AG10803 (cell line): ENCODE measurements at regions not wholly inside any gene's neighbourhood (a gene's known extent, or its start where the extent isn't known, plus 50 kb on each side); places are given as distances from the start of the nearest gene placed in this dataset.

Experiments
- DNase-seq: peaks from one replicate; pipeline ENCODE4 v3.0.0; 2010; ENCODE audit warnings: low read depth
- H3K4me3 ChIP-seq: 2 replicates; pipeline ENCODE4 v1.5.1; 2011; ENCODE audit warnings: mild to moderate bottlenecking, low read length, control low read depth
- CTCF ChIP-seq: conservative IDR thresholded peaks from 2 replicates; pipeline ENCODE4 v1.5.1; 2011; ENCODE audit warnings: mild to moderate bottlenecking, low read length, control low read depth, inconsistent platforms

GRCh38 chr4:62344474-62344873 is 1144.3 kb downstream of the ADGRL3 start:
- DNase-seq: no peak
- no peak for TF ChIP-seq CTCF
- H3K4me3 ChIP-seq: no peak overlapping the region

- no peak for TF ChIP-seq CTCF
Observed at GRCh38 chr4:62342346-62342745, 1142.2 kb downstream of the ADGRL3 start.

GRCh38 chr4:62328526-62328925 is 1128.4 kb downstream of the ADGRL3 start:
- H3K4me3 ChIP-seq: no peak overlapping the region
- TF ChIP-seq CTCF: no peak
- no peak for DNase-seq

More at GRCh38 chr4:62342346-62342745, 1142.2 kb downstream of the ADGRL3 start:
- no peak for DNase-seq
- H3K4me3 ChIP-seq: no peak overlapping the region

GRCh38 chr4:62327612-62328297 is 1127.6 kb downstream of the ADGRL3 start:
- TF ChIP-seq CTCF: no peak
- no peak overlapping the region for H3K4me3 ChIP-seq
- DNase-seq: no peak

- H3K4me3 ChIP-seq: no peak overlapping the region
- no peak for TF ChIP-seq CTCF
- DNase-seq: no peak
Observed at GRCh38 chr4:62324215-62324614, 1124.1 kb downstream of the ADGRL3 start.

GRCh38 chr4:62320612-62321011 is 1120.5 kb downstream of the ADGRL3 start:
- DNase-seq: no peak
- H3K4me3 ChIP-seq: no peak overlapping the region
- no peak for TF ChIP-seq CTCF

GRCh38 chr4:62302710-62303109 is 1102.6 kb downstream of the ADGRL3 start:
- no peak for DNase-seq
- no peak for TF ChIP-seq CTCF
- H3K4me3 ChIP-seq: no peak overlapping the region
